ENCODE measurements at regions not wholly inside any gene's neighbourhood (a gene's known extent, or its start where the extent isn't known, plus 50 kb on each side); places are given as distances from the start of the nearest gene placed in this dataset.

DNA sequence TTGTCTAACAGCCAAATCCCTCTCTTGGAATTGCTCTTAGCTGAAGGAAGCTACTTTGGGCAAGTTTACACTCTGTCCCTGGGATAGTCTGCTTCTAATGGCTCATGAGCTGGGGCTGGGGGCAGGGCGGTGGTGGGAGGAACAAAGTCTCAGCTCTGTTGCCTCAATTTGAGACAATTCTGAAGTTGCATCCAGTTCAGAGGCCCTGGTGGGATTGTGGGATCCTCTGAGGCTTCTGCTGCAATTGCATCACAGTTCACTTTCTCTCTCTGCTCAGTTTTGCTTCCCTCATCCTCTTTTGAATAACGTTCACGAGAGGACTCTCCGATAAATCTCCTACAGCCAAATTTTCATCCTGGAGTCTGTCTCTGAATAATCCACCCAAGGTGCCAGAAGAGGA lies 440.6 kb upstream of the SLC35B3 start:
- Histone ChIP-seq H3K27me3 (ENCODE audit: insufficient read depth, low read length) (no peaks in the 10 kb centered on the region), H3K23me2 (ENCODE audit: insufficient read length, low read depth, low read length, poor library complexity, severe bottlenecking) (no peaks in the 10 kb centered on the region), H2AK5ac (ENCODE audit: insufficient read length, low read length) (no peak overlapping the region), H3K4ac (ENCODE audit: low read depth, low read length) (no peak overlapping the region), H4K20me1 (ENCODE audit: control insufficient read depth, insufficient read depth, insufficient read length) (no peaks in the 10 kb centered on the region), H3K4me2 (ENCODE audit: insufficient read depth, insufficient read length, low read length) (no peak overlapping the region), H4K5ac (ENCODE audit: insufficient read length, low read depth, low read length) (no peak overlapping the region), H2BK15ac (ENCODE audit: low read depth, low read length) (no peak overlapping the region), H3K9ac (ENCODE audit: extremely low read depth, insufficient read length, low read length) (no peak overlapping the region), H3K79me2 (ENCODE audit: insufficient read depth, low read length) (no peaks in the 10 kb centered on the region), H3T11ph (ENCODE audit: low read length) (no peak overlapping the region), H2BK20ac (ENCODE audit: low read depth, low read length, poor library complexity, severe bottlenecking) (no peak overlapping the region), H2AFZ (ENCODE audit: low read length) (no peak overlapping the region), H3K56ac (ENCODE audit: insufficient read length, low read depth, low read length) (no peak overlapping the region), H3K79me1 (ENCODE audit: insufficient read depth, low read depth, low read length, poor library complexity, severe bottlenecking) (no peaks in the 10 kb centered on the region), H3K23ac (ENCODE audit: insufficient read length, low read depth, low read length) (no peak overlapping the region), H3K14ac (ENCODE audit: insufficient read depth, low read length) (no peak overlapping the region), H4K91ac (ENCODE audit: insufficient read length, low read depth, low read length) (no peak overlapping the region), H2BK12ac (ENCODE audit: insufficient read length, low read depth, low read length) (no peak overlapping the region), H2BK120ac (ENCODE audit: low read depth, low read length, poor library complexity, severe bottlenecking) (no peak overlapping the region), H3K27ac (ENCODE audit: insufficient read length, low read depth, low read length) (no peak overlapping the region), H3K4me1 (ENCODE audit: insufficient read depth, low read length) (no peaks in the 10 kb centered on the region), H4K8ac (replicated peaks; ENCODE audit: insufficient read length, low read depth, low read length) (no peak overlapping the region), H3K18ac (ENCODE audit: insufficient read length, low read depth, low read length) (no peak overlapping the region), H2BK5ac (ENCODE audit: insufficient read length, low read length) (no peak overlapping the region), H3K9me3 (ENCODE audit: control insufficient read depth, low read depth, low read length) (no peaks in the 10 kb centered on the region)
- TF ChIP-seq, protein P1, sequence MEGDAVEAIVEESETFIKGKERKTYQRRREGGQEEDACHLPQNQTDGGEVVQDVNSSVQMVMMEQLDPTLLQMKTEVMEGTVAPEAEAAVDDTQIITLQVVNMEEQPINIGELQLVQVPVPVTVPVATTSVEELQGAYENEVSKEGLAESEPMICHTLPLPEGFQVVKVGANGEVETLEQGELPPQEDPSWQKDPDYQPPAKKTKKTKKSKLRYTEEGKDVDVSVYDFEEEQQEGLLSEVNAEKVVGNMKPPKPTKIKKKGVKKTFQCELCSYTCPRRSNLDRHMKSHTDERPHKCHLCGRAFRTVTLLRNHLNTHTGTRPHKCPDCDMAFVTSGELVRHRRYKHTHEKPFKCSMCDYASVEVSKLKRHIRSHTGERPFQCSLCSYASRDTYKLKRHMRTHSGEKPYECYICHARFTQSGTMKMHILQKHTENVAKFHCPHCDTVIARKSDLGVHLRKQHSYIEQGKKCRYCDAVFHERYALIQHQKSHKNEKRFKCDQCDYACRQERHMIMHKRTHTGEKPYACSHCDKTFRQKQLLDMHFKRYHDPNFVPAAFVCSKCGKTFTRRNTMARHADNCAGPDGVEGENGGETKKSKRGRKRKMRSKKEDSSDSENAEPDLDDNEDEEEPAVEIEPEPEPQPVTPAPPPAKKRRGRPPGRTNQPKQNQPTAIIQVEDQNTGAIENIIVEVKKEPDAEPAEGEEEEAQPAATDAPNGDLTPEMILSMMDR (conservative IDR thresholded peaks at IDR 0.05): no peak
- no peaks in the 10 kb centered on the region for H3K9me3 Mint-ChIP-seq
- DNase-seq: no peak
- WGBS (ENCODE audit: extremely low coverage, insufficient read length, low lambda C conversion rate): no CpG with 5 or more reads among the region's 4 CpGs
- H3K27ac Mint-ChIP-seq: no peak overlapping the region
- H3K27me3 Mint-ChIP-seq (ENCODE audit: low read depth): no peaks in the 10 kb centered on the region
- H3K4me1 Mint-ChIP-seq: peaks cover 10 to 11% of the 10 kb centered on the region in 2 experiments
- no peak overlapping the region for H3K4me3 Mint-ChIP-seq
- no peaks in the 10 kb centered on the region for H3K36me3 Mint-ChIP-seq (ENCODE audit: insufficient read depth in 1 of 3, low read depth in 3 of 3)

All from H9 (cell line).